Bronchial epithelial cell (primary cell): ENCODE measurements at regions not wholly inside any gene's neighbourhood (a gene's known extent, or its start where the extent isn't known, plus 50 kb on each side); places are given as distances from the start of the nearest gene placed in this dataset.
A peak's percentile ranks its signal among the peaks of the same experiment; 100 is the strongest.

Source experiments
- DNase-seq: peaks from one replicate; pipeline ENCODE4 v3.0.0-alpha.2; 2010; ENCODE audit warnings: low read depth
- FAIRE-seq: peaks from 2 replicates; lab custom pipeline; 2011; peaks lifted over from hg19 to GRCh38; lab: Jason Lieb, UNC
- H3K27me3 ChIP-seq: 2 replicates; pipeline ENCODE4 v1.5.1; 2011; ENCODE audit warnings: low read length; ENCODE audit not compliant: control insufficient read depth, insufficient read depth
- H3K36me3 ChIP-seq: 2 replicates; pipeline ENCODE4 v1.5.1; 2011; ENCODE audit warnings: low read length; ENCODE audit not compliant: control insufficient read depth, insufficient read depth
- H3K4me3 ChIP-seq: 2 replicates; pipeline ENCODE4 v1.5.1; 2011; ENCODE audit warnings: mild to moderate bottlenecking, low read depth, low read length, control low read depth
- TF ChIP-seq, protein P1 (sequence below): IDR thresholded peaks from 2 replicates; pipeline ENCODE4 v1.5.1; 2011; ENCODE audit warnings: mild to moderate bottlenecking, moderate library complexity, low read length, control low read depth, inconsistent platforms; ENCODE audit not compliant: insufficient read depth, severe bottlenecking

DNA sequence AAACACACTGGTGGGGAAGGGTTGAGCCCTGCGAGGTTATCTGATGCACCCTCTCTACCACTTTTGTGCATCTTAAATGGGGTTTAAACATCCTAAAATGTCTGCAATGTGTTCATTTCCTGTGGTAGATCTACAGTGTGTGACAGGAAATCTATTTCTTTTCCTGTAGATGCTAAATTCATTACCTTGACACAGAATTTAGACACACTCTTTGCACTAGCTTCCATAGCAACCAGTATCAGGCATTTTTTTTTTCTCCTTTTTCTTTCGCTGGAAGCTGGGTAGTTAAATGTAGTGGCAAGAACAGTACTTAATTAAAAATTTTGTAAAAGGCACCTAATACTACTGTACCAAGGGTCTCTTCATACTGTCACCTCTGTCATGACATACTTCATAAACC is 141.1 kb downstream of the RFPL4B start:
- Histone ChIP-seq H3K36me3 (no peaks in the 10 kb centered on the region), H3K27me3 (no peaks in the 10 kb centered on the region), H3K4me3 (no peak overlapping the region)
- FAIRE-seq = no peak
- TF ChIP-seq, protein P1, sequence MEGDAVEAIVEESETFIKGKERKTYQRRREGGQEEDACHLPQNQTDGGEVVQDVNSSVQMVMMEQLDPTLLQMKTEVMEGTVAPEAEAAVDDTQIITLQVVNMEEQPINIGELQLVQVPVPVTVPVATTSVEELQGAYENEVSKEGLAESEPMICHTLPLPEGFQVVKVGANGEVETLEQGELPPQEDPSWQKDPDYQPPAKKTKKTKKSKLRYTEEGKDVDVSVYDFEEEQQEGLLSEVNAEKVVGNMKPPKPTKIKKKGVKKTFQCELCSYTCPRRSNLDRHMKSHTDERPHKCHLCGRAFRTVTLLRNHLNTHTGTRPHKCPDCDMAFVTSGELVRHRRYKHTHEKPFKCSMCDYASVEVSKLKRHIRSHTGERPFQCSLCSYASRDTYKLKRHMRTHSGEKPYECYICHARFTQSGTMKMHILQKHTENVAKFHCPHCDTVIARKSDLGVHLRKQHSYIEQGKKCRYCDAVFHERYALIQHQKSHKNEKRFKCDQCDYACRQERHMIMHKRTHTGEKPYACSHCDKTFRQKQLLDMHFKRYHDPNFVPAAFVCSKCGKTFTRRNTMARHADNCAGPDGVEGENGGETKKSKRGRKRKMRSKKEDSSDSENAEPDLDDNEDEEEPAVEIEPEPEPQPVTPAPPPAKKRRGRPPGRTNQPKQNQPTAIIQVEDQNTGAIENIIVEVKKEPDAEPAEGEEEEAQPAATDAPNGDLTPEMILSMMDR = no peak
- DNase-seq = no peak

DNA sequence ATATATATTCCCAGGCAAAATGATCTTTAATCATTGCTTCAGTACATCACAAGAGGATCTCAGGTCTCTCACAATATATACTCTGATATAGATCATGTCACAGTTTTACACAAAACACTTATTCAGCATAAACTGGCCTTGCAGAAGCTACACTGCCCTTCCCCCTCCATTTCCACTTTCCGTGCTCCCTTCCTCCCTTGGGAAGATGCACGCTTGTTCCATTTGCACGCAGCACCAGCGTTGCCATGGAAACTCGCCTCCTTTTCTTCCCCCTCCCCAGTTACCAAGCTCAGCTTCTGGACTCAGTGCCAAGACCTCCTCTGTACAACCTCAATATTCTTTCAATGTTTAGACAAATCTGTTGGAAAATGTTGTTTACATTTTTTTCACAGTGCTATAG is 154.6 kb downstream of the RFPL4B start:
- TF ChIP-seq, protein P1 = no peak
- DNase-seq = no peak
- H3K36me3 ChIP-seq = no peaks in the 10 kb centered on the region
- H3K27me3 ChIP-seq = no peaks in the 10 kb centered on the region
- no peak for FAIRE-seq
- H3K4me3 ChIP-seq = no peak overlapping the region

DNA sequence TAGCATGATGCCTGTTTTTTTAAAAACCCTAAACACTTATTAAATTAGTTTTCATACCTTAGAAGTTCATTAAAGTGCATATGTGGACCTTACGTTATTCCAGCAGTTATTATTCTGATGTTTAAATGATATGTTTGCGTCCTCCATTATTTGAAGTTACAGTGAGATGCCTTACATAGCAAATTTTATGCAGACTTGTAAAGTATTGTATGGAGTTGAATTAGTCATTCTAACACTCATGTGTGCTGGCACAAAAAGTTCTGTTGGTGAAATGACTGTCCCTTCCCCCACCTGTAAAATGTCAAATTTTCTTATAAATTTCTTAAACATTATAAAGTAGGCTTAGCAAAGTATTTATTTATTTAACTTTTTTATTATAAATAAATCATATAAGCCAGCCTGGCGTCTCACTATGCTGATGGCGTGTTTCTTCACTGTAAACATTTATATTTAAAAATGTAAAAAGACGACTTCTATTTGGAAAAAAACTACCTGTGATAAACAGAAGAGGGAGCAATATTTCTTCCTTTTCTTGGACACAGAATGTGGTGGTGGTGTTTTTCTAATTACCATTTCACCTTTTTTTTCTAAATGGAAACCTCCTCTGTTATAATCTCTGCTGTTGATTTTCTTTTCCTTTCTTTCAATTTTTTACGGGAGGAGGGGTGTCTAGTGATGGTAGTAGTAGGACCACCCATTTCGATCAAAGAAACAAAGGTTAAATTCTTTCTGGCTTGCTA is 155.4 kb downstream of the RFPL4B start:
- H3K4me3 ChIP-seq = no peak overlapping the region
- H3K27me3 ChIP-seq = no peaks in the 10 kb centered on the region
- TF ChIP-seq, protein P1 = peak; percentile 16
- FAIRE-seq = no peak
- peak; percentile 6 for DNase-seq
- no peaks in the 10 kb centered on the region for H3K36me3 ChIP-seq

DNA sequence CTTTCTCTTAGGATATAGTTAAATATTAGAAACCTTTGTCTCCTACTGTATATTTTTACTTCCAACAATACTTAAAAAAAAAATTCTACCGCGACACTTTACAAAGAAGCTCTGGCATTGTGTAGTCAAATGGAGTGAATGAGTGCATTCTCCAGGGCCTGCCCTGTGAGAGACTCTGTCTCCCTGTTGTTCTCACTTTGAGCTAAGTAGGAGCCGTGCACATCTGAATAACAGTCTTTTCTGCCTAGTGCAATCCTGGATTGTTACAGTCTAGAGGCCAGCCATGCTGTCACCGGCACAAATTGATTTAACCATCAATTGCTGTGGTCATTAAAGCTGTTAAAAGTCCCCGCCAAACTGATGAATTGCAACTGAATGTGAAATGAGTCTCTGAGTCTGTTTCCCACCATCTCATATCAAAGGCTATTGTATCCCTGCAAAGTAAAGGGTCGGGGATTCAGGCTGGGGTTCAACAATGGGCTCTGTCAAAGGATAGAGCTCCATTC is 156.0 kb downstream of the RFPL4B start:
- TF ChIP-seq, protein P1 = no peak
- Histone ChIP-seq H3K36me3 (no peaks in the 10 kb centered on the region), H3K4me3 (no peak overlapping the region), H3K27me3 (no peaks in the 10 kb centered on the region)
- FAIRE-seq = no peak
- no peak for DNase-seq

DNA sequence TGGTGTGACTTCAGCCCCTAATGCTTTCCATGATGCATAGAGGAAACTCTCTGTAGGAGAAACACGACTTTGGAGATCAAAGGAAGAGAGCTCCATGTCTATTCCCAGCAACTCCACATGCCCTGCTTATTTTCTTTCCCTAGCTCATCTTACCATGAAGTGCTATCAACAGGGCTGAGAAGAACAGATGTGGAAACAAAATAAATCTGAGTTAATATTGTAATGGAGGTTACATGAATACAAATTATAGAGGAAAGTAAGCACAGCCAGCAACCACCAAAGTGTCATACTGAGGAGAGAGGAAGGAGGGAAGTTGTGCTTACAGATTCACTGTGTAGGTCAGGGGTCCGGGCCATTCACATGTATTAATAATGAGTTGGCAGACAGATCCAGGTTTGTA is 157.5 kb downstream of the RFPL4B start:
- H3K4me3 ChIP-seq = no peak overlapping the region
- TF ChIP-seq, protein P1 = no peak
- H3K36me3 ChIP-seq = no peaks in the 10 kb centered on the region
- no peak for FAIRE-seq
- no peak for DNase-seq
- H3K27me3 ChIP-seq = no peaks in the 10 kb centered on the region
